Karpas-422 (cell line): ENCODE measurements at regions not wholly inside any gene's neighbourhood (a gene's known extent, or its start where the extent isn't known, plus 50 kb on each side); places are given as distances from the start of the nearest gene placed in this dataset.

Source experiments
- DNase-seq: peaks from one replicate; pipeline ENCODE4 v3.0.0-alpha.2; 2015
- H2AFZ ChIP-seq: fragments of 200-600 bp; sonication (generic); 2 replicates; pipeline ENCODE4 v1.6.1; 2014; ENCODE audit warnings: antibody characterized with exemption, low read length, mixed read lengths
- H3K27ac ChIP-seq: fragments of 200-600 bp; sonication (generic); 2 replicates; pipeline ENCODE4 v1.5.1; 2014; ENCODE audit warnings: mild to moderate bottlenecking, low read length, moderate library complexity
- H3K27me3 ChIP-seq: fragments of 200-600 bp; sonication (generic); 2 replicates; pipeline ENCODE4 v1.6.1; 2014; ENCODE audit warnings: low read length, mixed read lengths
- H3K36me3 ChIP-seq: fragments of 200-600 bp; sonication (generic); 2 replicates; pipeline ENCODE4 v1.6.1; 2014; ENCODE audit warnings: low read length, mixed read lengths; ENCODE audit not compliant: insufficient read depth
- H3K4me1 ChIP-seq: fragments of 200-600 bp; sonication (generic); 2 replicates; pipeline ENCODE4 v1.6.1; 2014; ENCODE audit warnings: mild to moderate bottlenecking, low read length, mixed read lengths
- H3K4me2 ChIP-seq: fragments of 200-600 bp; sonication (generic); 2 replicates; pipeline ENCODE4 v1.6.1; 2014; ENCODE audit warnings: low read length, low read depth, mild to moderate bottlenecking; ENCODE audit not compliant: poor library complexity, severe bottlenecking
- H3K4me3 ChIP-seq: fragments of 200-600 bp; sonication (generic); 2 replicates; pipeline ENCODE4 v1.5.1; 2014; ENCODE audit warnings: mild to moderate bottlenecking, antibody characterized with exemption, low read length, mixed read lengths
- H3K79me2 ChIP-seq: fragments of 200-600 bp; sonication (generic); 2 replicates; pipeline ENCODE4 v1.6.1; 2014; ENCODE audit warnings: mild to moderate bottlenecking, low read length, mixed read lengths
- H3K9ac ChIP-seq: fragments of 200-600 bp; sonication (generic); 2 replicates; pipeline ENCODE4 v1.6.0; 2014; ENCODE audit warnings: low read length
- H3K9me2 ChIP-seq: fragments of 200-600 bp; sonication (generic), shearing (Covaris generic); replicated peaks from 2 replicates; pipeline ENCODE4 v1.6.0; 2014; ENCODE audit warnings: mild to moderate bottlenecking, low read length, moderate library complexity; ENCODE audit not compliant: insufficient read depth
- H3K9me3 ChIP-seq: fragments of 300-700, 200-600 bp; sonication (generic); 2 replicates; pipeline ENCODE4 v1.6.1; 2014; ENCODE audit warnings: low read length, mixed read lengths
- H4K20me1 ChIP-seq: fragments of 200-600 bp; sonication (generic); 2 replicates; pipeline ENCODE4 v1.6.1; 2014; ENCODE audit warnings: mild to moderate bottlenecking, antibody characterized with exemption, low read length, low read depth; ENCODE audit not compliant: insufficient read depth

- H3K4me1 ChIP-seq: peaks cover 4% of the 10 kb centered on the region; the same call in 1 of the 2 replicates
- H3K27me3 ChIP-seq: no peaks in the 10 kb centered on the region
- no peak for DNase-seq
- H3K9me3 ChIP-seq: no peaks in the 10 kb centered on the region
- H3K36me3 ChIP-seq: no peaks in the 10 kb centered on the region
- no peaks in the 10 kb centered on the region for H4K20me1 ChIP-seq
- no peak overlapping the region for H3K4me2 ChIP-seq
- no peaks in the 10 kb centered on the region for H3K79me2 ChIP-seq
- H3K4me3 ChIP-seq: no peak overlapping the region
- no peak overlapping the region for H2AFZ ChIP-seq
- H3K9ac ChIP-seq: no peak overlapping the region
- no peaks in the 10 kb centered on the region for H3K9me2 ChIP-seq
- H3K27ac ChIP-seq: no peak overlapping the region
These were observed 363.2 kb downstream of the THBS2 start for GRCh38 chr6:168890306-168890980.

DNA sequence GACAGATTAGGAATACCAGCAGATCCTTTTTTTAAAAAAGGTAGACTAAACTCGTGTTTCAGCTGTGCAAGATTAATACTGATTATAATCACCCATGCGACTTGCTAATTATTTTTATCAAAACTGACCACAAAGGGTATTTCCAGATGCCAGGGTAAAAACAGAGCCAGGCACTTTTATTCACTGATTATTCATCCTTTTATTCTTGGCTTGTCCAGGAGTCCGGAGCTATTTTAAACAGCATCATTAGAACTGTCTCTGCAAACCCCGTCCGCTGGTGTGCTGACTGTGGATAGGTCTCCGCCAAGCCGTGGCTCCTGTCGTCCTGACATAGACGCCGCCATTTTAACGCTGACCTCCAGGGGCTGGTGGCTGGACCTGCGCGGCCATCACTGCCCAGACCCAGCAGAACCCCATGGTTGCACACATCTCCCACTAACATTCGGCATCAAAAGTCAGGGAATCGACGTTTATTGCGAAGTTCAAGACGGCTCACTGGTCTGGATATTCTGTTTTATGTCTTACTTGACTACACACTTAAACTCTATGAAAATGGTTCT lies 364.8 kb downstream of the THBS2 start:
- H3K36me3 ChIP-seq: no peaks in the 10 kb centered on the region
- H2AFZ ChIP-seq: no peak overlapping the region
- H3K27ac ChIP-seq: no peak overlapping the region
- H3K4me2 ChIP-seq: no peak overlapping the region
- H4K20me1 ChIP-seq: no peaks in the 10 kb centered on the region
- H3K27me3 ChIP-seq: no peaks in the 10 kb centered on the region
- H3K9ac ChIP-seq: no peak overlapping the region
- H3K79me2 ChIP-seq: no peaks in the 10 kb centered on the region
- no peak overlapping the region for H3K4me3 ChIP-seq
- H3K9me2 ChIP-seq: no peaks in the 10 kb centered on the region
- no peaks in the 10 kb centered on the region for H3K4me1 ChIP-seq
- DNase-seq: no peak
- H3K9me3 ChIP-seq: no peaks in the 10 kb centered on the region

GRCh38 chr6:168888102-168888501 lies 365.5 kb downstream of the THBS2 start:
- Histone ChIP-seq H3K27ac (no peak overlapping the region), H2AFZ (no peak overlapping the region), H3K9ac (no peak overlapping the region), H3K4me3 (no peak overlapping the region), H3K9me2 (no peaks in the 10 kb centered on the region), H3K4me1 (no peaks in the 10 kb centered on the region), H3K4me2 (no peak overlapping the region), H3K36me3 (no peaks in the 10 kb centered on the region), H4K20me1 (no peaks in the 10 kb centered on the region), H3K27me3 (no peaks in the 10 kb centered on the region), H3K9me3 (no peaks in the 10 kb centered on the region), H3K79me2 (no peaks in the 10 kb centered on the region)
- DNase-seq: no peak

GRCh38 chr6:168887621-168888020 lies 366.0 kb downstream of the THBS2 start:
- no peak for DNase-seq
- Histone ChIP-seq H3K27ac (no peak overlapping the region), H3K9ac (no peak overlapping the region), H2AFZ (no peak overlapping the region), H3K4me2 (no peak overlapping the region), H4K20me1 (no peaks in the 10 kb centered on the region), H3K79me2 (no peaks in the 10 kb centered on the region), H3K4me3 (no peak overlapping the region), H3K4me1 (no peaks in the 10 kb centered on the region), H3K9me3 (no peaks in the 10 kb centered on the region), H3K27me3 (no peaks in the 10 kb centered on the region), H3K9me2 (no peaks in the 10 kb centered on the region), H3K36me3 (no peaks in the 10 kb centered on the region)

DNA sequence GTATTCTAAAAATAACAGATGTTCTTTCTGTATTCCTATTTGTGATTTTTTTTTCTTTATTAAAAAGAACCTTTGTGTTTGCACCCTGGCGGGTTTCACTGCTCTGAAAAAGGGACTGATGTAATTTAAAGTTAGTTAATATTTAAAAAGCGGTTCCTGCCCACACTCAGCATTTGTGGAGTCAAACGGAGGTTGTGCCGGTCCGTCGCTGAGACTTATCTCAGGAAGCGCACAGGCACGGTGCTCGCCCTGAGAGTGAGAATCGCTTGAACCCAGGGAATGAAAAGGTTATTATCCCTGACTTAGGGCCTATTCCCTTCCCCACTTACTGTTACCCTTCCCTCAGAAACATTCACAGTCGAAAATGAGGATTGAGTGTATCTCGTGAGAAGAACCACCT lies 366.7 kb downstream of the THBS2 start:
- no peak for DNase-seq
- no peak overlapping the region for H2AFZ ChIP-seq
- no peaks in the 10 kb centered on the region for H3K79me2 ChIP-seq

DNA sequence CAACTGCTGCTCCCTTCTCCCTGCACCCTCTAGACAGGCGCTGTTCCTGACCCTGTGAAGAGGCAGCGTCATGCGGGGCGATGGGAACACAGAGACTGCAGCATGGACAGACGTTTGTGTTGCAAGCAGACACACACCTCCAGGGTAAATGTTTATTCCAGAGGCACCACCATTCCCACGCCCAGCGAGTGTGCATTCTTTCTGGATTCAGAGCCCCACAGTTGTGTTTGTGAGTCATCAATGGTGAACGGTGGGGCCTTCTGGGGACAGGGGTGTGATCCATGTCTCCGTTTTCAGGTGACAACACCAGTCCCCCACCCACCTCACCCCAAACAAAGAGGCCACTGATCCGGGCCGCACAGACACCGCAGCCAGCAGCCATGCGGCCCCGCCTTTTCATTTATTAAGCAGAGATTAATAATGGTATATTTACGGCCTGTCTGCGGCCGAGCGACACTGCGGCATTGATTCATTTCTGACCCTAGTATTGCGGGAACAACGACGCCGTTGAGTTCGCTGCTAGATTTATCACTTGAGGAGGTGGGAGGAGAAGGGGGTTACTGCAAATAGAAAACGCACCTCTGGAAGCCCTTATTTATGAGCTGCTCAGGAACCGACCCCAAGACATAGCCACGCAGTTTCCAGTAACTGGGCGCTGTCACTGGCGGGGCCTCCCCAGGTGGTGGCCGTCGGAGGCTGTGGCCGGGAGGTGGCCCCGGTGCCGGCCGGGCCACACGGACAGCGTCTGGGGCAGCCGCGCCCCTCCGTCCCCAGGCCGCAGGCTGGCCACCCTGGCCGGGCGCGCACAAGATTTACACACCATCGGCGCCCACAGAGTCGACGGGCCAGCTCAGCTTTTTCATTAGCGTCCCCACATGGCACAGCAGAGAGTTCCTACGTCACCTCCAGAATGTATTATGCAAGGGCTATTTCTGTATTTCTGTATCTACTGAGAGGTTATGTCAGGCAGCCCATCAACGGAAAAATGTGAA lies 367.6 kb downstream of the THBS2 start:
- H3K4me1 ChIP-seq: no peaks in the 10 kb centered on the region
- H3K36me3 ChIP-seq: no peaks in the 10 kb centered on the region
- no peaks in the 10 kb centered on the region for H3K27me3 ChIP-seq
- H3K9me3 ChIP-seq: no peaks in the 10 kb centered on the region
- DNase-seq: no peak
- H2AFZ ChIP-seq: no peak overlapping the region
- H3K9me2 ChIP-seq: no peaks in the 10 kb centered on the region
- no peak overlapping the region for H3K4me2 ChIP-seq
- no peak overlapping the region for H3K9ac ChIP-seq
- H3K79me2 ChIP-seq: no peaks in the 10 kb centered on the region
- no peak overlapping the region for H3K4me3 ChIP-seq
- no peaks in the 10 kb centered on the region for H4K20me1 ChIP-seq
- H3K27ac ChIP-seq: no peak overlapping the region

More for the DNA sequence above, 366.7 kb downstream of the THBS2 start:
- Histone ChIP-seq H3K4me3 (no peak overlapping the region), H3K27ac (no peak overlapping the region), H3K36me3 (no peaks in the 10 kb centered on the region), H3K4me2 (no peak overlapping the region), H4K20me1 (no peaks in the 10 kb centered on the region), H3K27me3 (no peaks in the 10 kb centered on the region), H3K9ac (no peak overlapping the region), H3K9me3 (no peaks in the 10 kb centered on the region), H3K4me1 (no peaks in the 10 kb centered on the region), H3K9me2 (no peaks in the 10 kb centered on the region)

DNA sequence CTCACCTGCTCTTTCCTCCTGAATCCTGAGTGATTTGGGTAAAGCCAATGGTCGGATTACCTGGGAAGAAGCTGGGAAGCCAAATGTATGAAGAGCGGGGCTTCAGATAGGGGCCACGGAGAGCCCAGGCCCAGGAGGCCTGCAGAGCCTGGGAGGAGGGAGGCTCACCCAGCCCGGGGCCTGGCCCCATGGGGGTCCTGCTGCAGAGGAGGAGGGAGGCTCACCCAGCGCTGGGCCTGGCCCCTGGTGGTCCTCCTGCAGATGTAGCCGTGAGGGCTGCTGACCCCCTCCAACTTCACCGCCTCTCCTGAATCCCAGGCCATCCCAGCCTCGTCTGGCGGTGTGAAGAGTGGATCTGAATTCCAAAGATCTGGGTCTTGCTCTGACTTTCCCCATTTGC lies 368.4 kb downstream of the THBS2 start:
- Histone ChIP-seq H3K9me3 (no peaks in the 10 kb centered on the region), H3K27me3 (no peaks in the 10 kb centered on the region), H3K79me2 (no peaks in the 10 kb centered on the region), H3K4me2 (no peak overlapping the region), H3K27ac (no peak overlapping the region), H3K9me2 (no peaks in the 10 kb centered on the region), H3K9ac (no peak overlapping the region), H3K4me3 (no peak overlapping the region), H3K36me3 (no peaks in the 10 kb centered on the region), H2AFZ (no peak overlapping the region), H4K20me1 (no peaks in the 10 kb centered on the region), H3K4me1 (no peaks in the 10 kb centered on the region)
- no peak for DNase-seq

GRCh38 chr6:168884646-168885086 lies 369.0 kb downstream of the THBS2 start:
- Histone ChIP-seq H3K4me1 (no peaks in the 10 kb centered on the region), H3K27me3 (no peaks in the 10 kb centered on the region), H3K79me2 (no peaks in the 10 kb centered on the region), H3K27ac (no peak overlapping the region), H3K9me2 (no peaks in the 10 kb centered on the region), H3K9me3 (no peaks in the 10 kb centered on the region), H3K9ac (no peak overlapping the region), H3K4me2 (no peak overlapping the region), H2AFZ (no peak overlapping the region), H4K20me1 (no peaks in the 10 kb centered on the region), H3K36me3 (no peaks in the 10 kb centered on the region), H3K4me3 (no peak overlapping the region)
- peak; percentile 82 for DNase-seq
